Mesenchymal stem cell (in vitro differentiated cells and primary cell): ENCODE measurements at regions not wholly inside any gene's neighbourhood (a gene's known extent, or its start where the extent isn't known, plus 50 kb on each side); places are given as distances from the start of the nearest gene placed in this dataset.
A peak's percentile ranks its signal among the peaks of the same experiment; 100 is the strongest.

Source experiments
- DNase-seq: peaks from one replicate; pipeline ENCODE4 v3.0.0-alpha.2; 2013
- H2AFZ ChIP-seq: one replicate; pipeline ENCODE4 v1.6.1; 2013; ENCODE audit warnings: low read depth, mild to moderate bottlenecking, control low read depth, inconsistent platforms, low read length, moderate library complexity
- H2AK5ac ChIP-seq: 2 replicates; pipeline ENCODE4 v1.6.1; 2013; ENCODE audit warnings: low read length, moderate library complexity, mild to moderate bottlenecking, inconsistent platforms; ENCODE audit not compliant: severe bottlenecking
- H2BK120ac ChIP-seq: one replicate; pipeline ENCODE4 v1.6.1; 2013; ENCODE audit warnings: low read depth, mild to moderate bottlenecking, inconsistent platforms, low read length, moderate library complexity
- H2BK12ac ChIP-seq, 2 experiments: one replicate each; pipeline ENCODE4 v1.6.1; 2013; ENCODE audit warnings: inconsistent platforms in 2 of 2, low read length in 2 of 2, mild to moderate bottlenecking in 2 of 2, moderate library complexity in 2 of 2, control low read depth in 1 of 2
- H2BK15ac ChIP-seq: one replicate; pipeline ENCODE4 v1.6.1; 2013; ENCODE audit warnings: mild to moderate bottlenecking, low read depth, inconsistent platforms; ENCODE audit not compliant: poor library complexity, severe bottlenecking
- H2BK5ac ChIP-seq: 2 replicates; pipeline ENCODE4 v1.6.1; 2013; ENCODE audit warnings: low read depth, mild to moderate bottlenecking, low read length, control low read depth, inconsistent platforms; ENCODE audit not compliant: poor library complexity, severe bottlenecking
- H3K14ac ChIP-seq, 2 experiments: one replicate each; pipeline ENCODE4 v1.6.1; 2013; ENCODE audit warnings: inconsistent platforms in 2 of 2, low read length in 2 of 2, control low read depth in 1 of 2, mild to moderate bottlenecking in 1 of 2, moderate library complexity in 1 of 2
- H3K18ac ChIP-seq, 2 experiments: one replicate each; pipeline ENCODE4 v1.6.1; 2013; ENCODE audit warnings: inconsistent platforms in 2 of 2, low read length in 2 of 2, control low read depth in 1 of 2, low read depth in 1 of 2, mild to moderate bottlenecking in 1 of 2
- H3K23ac ChIP-seq, 2 experiments: one replicate each; pipeline ENCODE4 v1.6.1; 2013; ENCODE audit warnings: inconsistent platforms in 2 of 2, low read length in 2 of 2, mild to moderate bottlenecking in 2 of 2, moderate library complexity in 2 of 2, control low read depth in 1 of 2
- H3K27ac ChIP-seq: 2 replicates; pipeline ENCODE4 v1.5.1; 2013; ENCODE audit warnings: mild to moderate bottlenecking, moderate library complexity, low read length, control low read depth, inconsistent platforms; ENCODE audit not compliant: poor library complexity, severe bottlenecking
- H3K27me3 ChIP-seq, 2 experiments: 2 replicates each; pipeline versions ENCODE4 v1.6.1 to v1.7.0; 2013; ENCODE audit warnings: low read length in 2 of 2, mild to moderate bottlenecking in 2 of 2, moderate library complexity in 2 of 2, control low read depth in 1 of 2, inconsistent platforms in 1 of 2; ENCODE audit not compliant: control insufficient read depth in 1 of 2, insufficient read depth in 1 of 2
- H3K36me3 ChIP-seq, 2 experiments: 2 replicates each; pipeline versions ENCODE4 v1.6.1 to v1.7.0; 2013; ENCODE audit warnings: low read length in 2 of 2, control low read depth in 1 of 2, inconsistent platforms in 1 of 2, low read depth in 1 of 2, mild to moderate bottlenecking in 1 of 2; ENCODE audit not compliant: insufficient read depth in 2 of 2, control insufficient read depth in 1 of 2
- H3K4ac ChIP-seq, 2 experiments: one replicate each; pipeline ENCODE4 v1.6.1; 2013; ENCODE audit warnings: inconsistent platforms in 2 of 2, low read length in 2 of 2, mild to moderate bottlenecking in 2 of 2, moderate library complexity in 2 of 2, control low read depth in 1 of 2, low read depth in 1 of 2
- H3K4me1 ChIP-seq: 2 replicates; pipeline ENCODE4 v1.6.1; 2013; ENCODE audit warnings: low read depth, low read length, control low read depth; ENCODE audit not compliant: control insufficient read depth, insufficient read depth
- H3K4me2 ChIP-seq: 2 replicates; pipeline ENCODE4 v1.6.1; 2013; ENCODE audit warnings: low read length, mild to moderate bottlenecking, inconsistent platforms; ENCODE audit not compliant: poor library complexity, severe bottlenecking
- H3K4me3 ChIP-seq, 2 experiments: 2 replicates each; pipeline versions ENCODE4 v1.5.1 to v1.7.0; 2013; ENCODE audit warnings: low read length in 2 of 2, mild to moderate bottlenecking in 2 of 2, control low read depth in 1 of 2, low read depth in 1 of 2; ENCODE audit not compliant: insufficient read depth in 1 of 2
- H3K79me1 ChIP-seq: replicated peaks from 2 replicates; pipeline ENCODE4 v1.6.1; 2013; ENCODE audit warnings: mild to moderate bottlenecking, control low read depth, low read length, inconsistent platforms; ENCODE audit not compliant: poor library complexity, severe bottlenecking
- H3K9ac ChIP-seq: 2 replicates; pipeline ENCODE4 v1.7.0; 2013; ENCODE audit warnings: mild to moderate bottlenecking, low read length, moderate library complexity
- H3K9me3 ChIP-seq: 2 replicates; pipeline ENCODE4 v1.7.0; 2013; ENCODE audit warnings: mild to moderate bottlenecking, low read length; ENCODE audit not compliant: control insufficient read depth
- H4K8ac ChIP-seq: one replicate; pipeline ENCODE4 v1.6.1; 2013; ENCODE audit warnings: inconsistent platforms, mild to moderate bottlenecking, low read length, moderate library complexity
- H4K91ac ChIP-seq: one replicate; pipeline ENCODE4 v1.6.1; 2013; ENCODE audit warnings: mild to moderate bottlenecking, low read length, inconsistent platforms
- WGBS: methylation state at CpG from one replicate; pipeline ENCODE4 v1.1.7; 2013; ENCODE audit warnings: mixed read lengths; 5-methylcytosine and 5-hydroxymethylcytosine counted together

DNA sequence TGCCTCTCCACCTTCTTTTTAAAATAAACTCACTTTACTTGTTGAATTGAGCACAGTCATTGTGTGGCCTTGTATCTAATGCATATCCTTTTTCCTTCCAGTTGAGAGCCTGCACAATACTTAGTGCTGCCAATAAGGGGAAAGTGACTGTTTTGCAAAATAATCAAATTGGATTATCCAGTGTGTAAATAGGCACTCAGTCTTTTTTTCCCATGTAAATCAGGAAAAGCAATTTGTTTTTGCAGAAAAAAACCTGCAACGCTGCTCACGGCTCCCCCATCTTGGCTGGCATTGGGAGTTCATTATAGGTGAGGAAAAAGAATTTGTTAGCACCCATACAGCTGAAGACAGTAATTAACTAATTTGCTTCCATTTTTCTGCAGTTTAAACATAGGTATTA lies 299.9 kb downstream of the CSNK1G3 start:
- Histone ChIP-seq H3K23ac (no peak overlapping the region), H3K9me3 (no peaks in the 10 kb centered on the region), H3K79me1 (no peaks in the 10 kb centered on the region), H3K9ac (no peak overlapping the region), H4K91ac (no peak overlapping the region), H2AFZ (no peak overlapping the region), H2BK5ac (no peak overlapping the region), H3K27me3 (no peaks in the 10 kb centered on the region), H3K36me3 (no peaks in the 10 kb centered on the region), H3K18ac (no peak overlapping the region), H4K8ac (no peak overlapping the region), H2BK15ac (no peak overlapping the region), H2BK120ac (no peak overlapping the region), H3K27ac (no peak overlapping the region), H3K4me1 (peaks cover 6% of the 10 kb centered on the region), H2AK5ac (no peak overlapping the region), H3K4me3 (no peak overlapping the region), H3K4ac (no peak overlapping the region), H3K14ac (no peak overlapping the region), H3K4me2 (no peak overlapping the region), H2BK12ac (no peak overlapping the region)
- no peak for DNase-seq
- WGBS = 67% methylated on average over 1 of the region's 2 CpGs

DNA sequence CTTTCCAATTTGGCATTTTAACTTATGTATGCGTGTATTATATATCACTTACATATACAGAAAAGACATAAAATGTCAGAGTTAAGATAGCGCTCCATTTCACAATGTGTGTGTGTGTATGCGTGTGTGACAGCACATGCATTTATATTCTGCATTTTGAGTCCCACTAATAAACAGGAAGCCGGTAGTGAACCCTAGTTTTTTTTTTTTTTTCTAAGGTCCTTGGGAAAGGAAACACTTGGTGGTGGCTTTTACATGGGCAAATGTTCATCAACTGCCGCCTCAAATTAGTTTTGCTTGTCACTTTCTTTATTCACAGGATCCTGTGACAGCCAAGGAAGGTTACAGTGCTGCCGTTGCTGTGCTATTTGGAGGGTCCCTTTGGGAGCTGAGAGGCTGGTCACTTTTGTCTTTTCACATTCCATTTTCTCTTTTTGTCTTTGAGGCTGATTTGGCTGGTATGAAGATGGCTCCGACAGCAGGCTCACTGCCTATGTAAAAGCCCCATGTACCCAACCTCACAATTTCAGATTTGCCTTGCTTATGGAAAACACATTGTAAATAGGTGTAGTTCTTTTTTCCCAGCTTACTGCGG lies 298.9 kb downstream of the CSNK1G3 start:
- Histone ChIP-seq H3K23ac (no peak overlapping the region), H2AK5ac (no peak overlapping the region), H3K4ac (no peak overlapping the region), H3K4me3 (no peak overlapping the region), H4K8ac (no peak overlapping the region), H3K27ac (no peak overlapping the region), H3K18ac (no peak overlapping the region), H2AFZ (no peak overlapping the region), H3K9me3 (no peaks in the 10 kb centered on the region), H3K4me1 (peaks cover 6% of the 10 kb centered on the region), H3K14ac (no peak overlapping the region), H3K79me1 (no peaks in the 10 kb centered on the region), H2BK12ac (no peak overlapping the region), H3K9ac (no peak overlapping the region), H4K91ac (no peak overlapping the region), H2BK15ac (no peak overlapping the region), H3K27me3 (no peaks in the 10 kb centered on the region), H3K36me3 (no peaks in the 10 kb centered on the region), H3K4me2 (no peak overlapping the region), H2BK120ac (no peak overlapping the region), H2BK5ac (no peak overlapping the region)
- WGBS = 85% methylated on average over 6 of the region's 8 CpGs
- DNase-seq = no peak

DNA sequence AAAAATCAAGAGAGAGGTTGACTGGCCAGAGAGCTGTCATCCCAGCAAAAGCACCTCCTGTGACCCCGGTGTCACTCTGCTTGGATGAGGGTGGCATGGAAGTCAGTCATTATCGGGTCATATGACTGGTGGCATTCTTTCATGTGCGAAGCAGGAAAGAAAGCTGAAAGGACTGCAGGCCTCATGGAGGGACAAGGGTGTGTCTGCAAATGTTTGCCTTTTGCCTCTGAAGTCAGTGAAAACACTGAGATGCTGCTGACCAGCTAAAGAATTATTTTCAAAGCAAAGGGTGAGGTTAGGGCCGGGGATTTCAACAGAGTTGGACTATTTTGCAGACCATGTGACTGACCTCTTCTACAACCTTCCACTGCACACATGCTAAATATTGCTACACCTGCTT lies 298.3 kb downstream of the CSNK1G3 start:
- Histone ChIP-seq H2BK12ac (peak overlapping the region in 1 of 2 experiments; percentile 85), H3K18ac (peak overlapping the region; percentile 69 to 73), H3K23ac (no peak overlapping the region), H3K9me3 (no peaks in the 10 kb centered on the region), H4K91ac (no peak overlapping the region), H2BK120ac (no peak overlapping the region), H3K4ac (peak overlapping the region in 1 of 2 experiments; percentile 26), H3K36me3 (no peaks in the 10 kb centered on the region), H3K14ac (peak overlapping the region in 1 of 2 experiments; percentile 20), H3K9ac (peak overlapping the region; percentile 19), H2BK15ac (no peak overlapping the region), H2BK5ac (no peak overlapping the region), H3K4me3 (no peak overlapping the region), H4K8ac (no peak overlapping the region), H3K27me3 (no peaks in the 10 kb centered on the region), H3K79me1 (no peaks in the 10 kb centered on the region), H3K4me1 (peaks cover 6% of the 10 kb centered on the region), H3K4me2 (no peak overlapping the region), H2AK5ac (peak overlapping the region; percentile 63), H2AFZ (peak overlapping the region; percentile 43), H3K27ac (no peak overlapping the region)
- no peak for DNase-seq
- 35% methylated on average over 4 of the region's 4 CpGs for WGBS

DNA sequence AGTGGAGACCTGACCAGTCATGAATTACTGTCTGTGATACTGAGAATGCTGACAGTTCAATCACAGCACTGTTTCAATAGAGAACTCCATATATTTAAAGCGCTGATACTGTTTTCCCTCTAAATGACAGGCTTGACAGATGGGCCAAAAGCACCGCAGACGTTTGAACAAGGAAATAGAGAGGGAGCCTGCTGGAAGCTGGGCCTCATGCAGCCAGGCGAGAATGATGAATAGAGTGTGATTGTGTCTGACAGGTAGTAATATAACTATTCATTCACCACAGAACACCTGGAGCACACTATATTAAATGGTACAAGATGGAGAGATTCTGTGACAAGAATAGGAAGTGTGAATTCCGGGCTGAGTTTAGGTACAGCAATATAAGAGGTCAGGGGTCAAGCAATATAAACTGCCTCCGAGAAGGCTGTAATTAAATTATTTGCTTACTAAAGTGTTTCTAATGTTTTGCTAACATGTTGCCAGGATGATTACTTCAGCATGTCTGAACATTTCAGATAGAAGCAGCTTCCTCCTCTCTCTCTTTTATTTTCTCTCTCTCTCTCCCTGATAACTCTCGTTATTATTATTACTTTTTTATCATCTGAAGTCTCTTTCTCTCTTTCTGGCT lies 297.7 kb downstream of the CSNK1G3 start:
- peak overlapping the region; percentile 19 for H3K9ac ChIP-seq
- H3K27ac ChIP-seq = no peak overlapping the region
- no peak overlapping the region for H2BK12ac ChIP-seq
- 31% methylated on average over 5 of the region's 7 CpGs for WGBS
- H3K36me3 ChIP-seq = no peaks in the 10 kb centered on the region
- H3K4me1 ChIP-seq = peaks cover 6% of the 10 kb centered on the region
- no peak overlapping the region for H2AFZ ChIP-seq
- no peak overlapping the region for H4K91ac ChIP-seq
- no peak overlapping the region for H2BK120ac ChIP-seq
- DNase-seq = no peak
- no peaks in the 10 kb centered on the region for H3K9me3 ChIP-seq
- no peak overlapping the region for H2AK5ac ChIP-seq
- H2BK5ac ChIP-seq = no peak overlapping the region
- no peaks in the 10 kb centered on the region for H3K27me3 ChIP-seq
- no peak overlapping the region for H3K23ac ChIP-seq
- no peak overlapping the region for H3K14ac ChIP-seq
- H3K4ac ChIP-seq = no peak overlapping the region
- no peak overlapping the region for H3K18ac ChIP-seq
- no peaks in the 10 kb centered on the region for H3K79me1 ChIP-seq
- no peak overlapping the region for H3K4me2 ChIP-seq
- H2BK15ac ChIP-seq = no peak overlapping the region
- no peak overlapping the region for H4K8ac ChIP-seq
- H3K4me3 ChIP-seq = no peak overlapping the region
